IMR-90 (cell line): ENCODE measurements at regions not wholly inside any gene's neighbourhood (a gene's known extent, or its start where the extent isn't known, plus 50 kb on each side); places are given as distances from the start of the nearest gene placed in this dataset.

Experiments
- ATAC-seq: fragments of 200-7000 bp; cut with Tn5 transposase; 2 replicates; pipeline ENCODE4 v1.9.1; 2020; ENCODE audit warnings: low read depth, mild to moderate bottlenecking, moderate library complexity
- BruUV-seq: library from RNA; stranded (reverse); fragments of 400-500 nt; replicated peaks from 2 replicates; lab custom pipeline; 2021; lab: Mats Ljungman, UMichigan
- CTCF ChIA-PET: fragments of 300-600 bp; formaldehyde crosslinking; extraction: SDS; loops from one replicate; lab custom pipeline; 2021; ENCODE audit warnings: antibody characterized with exemption; lab: Yijun Ruan, JAX
- POLR2A ChIA-PET: fragments of 300-600 bp; sonication (Branson Sonifier 250); formaldehyde crosslinking; loops from one replicate; lab custom pipeline; 2022; ENCODE audit warnings: antibody characterized with exemption; ENCODE audit not compliant: unreplicated experiment; lab: Charles Lee
- DNase-seq: peaks from one replicate; pipeline ENCODE4 v3.0.0; 2013
- H2AFZ ChIP-seq: replicated peaks from 2 replicates; pipeline ENCODE3; 2013; ENCODE audit warnings: low read length, mild to moderate bottlenecking; ENCODE audit not compliant: poor library complexity
- H2AK5ac ChIP-seq: 2 replicates; pipeline ENCODE4 v1.6.1; 2013; ENCODE audit warnings: low read depth, low read length, inconsistent platforms
- H2AK9ac ChIP-seq: replicated peaks from 2 replicates; pipeline ENCODE3; 2013; ENCODE audit warnings: mild to moderate bottlenecking, low read depth, low read length, moderate library complexity; ENCODE audit not compliant: poor library complexity
- H2BK120ac ChIP-seq: 2 replicates; pipeline ENCODE4 v1.6.1; 2013; ENCODE audit warnings: low read depth, low read length, inconsistent platforms
- H2BK15ac ChIP-seq: 3 replicates; pipeline ENCODE4 v1.6.1; 2013; ENCODE audit warnings: low read depth, low read length, inconsistent platforms
- H2BK20ac ChIP-seq: 2 replicates; pipeline ENCODE4 v1.6.1; 2013; ENCODE audit warnings: low read depth, mild to moderate bottlenecking, inconsistent platforms, low read length, moderate library complexity
- H2BK5ac ChIP-seq: 2 replicates; pipeline ENCODE4 v1.6.1; 2013; ENCODE audit warnings: mild to moderate bottlenecking, low read depth, low read length, inconsistent platforms; ENCODE audit not compliant: poor library complexity, severe bottlenecking
- H3K14ac ChIP-seq: replicated peaks from 2 replicates; pipeline ENCODE4 v1.6.1; 2013; ENCODE audit warnings: low read depth, low read length, inconsistent platforms
- H3K18ac ChIP-seq: 2 replicates; pipeline ENCODE4 v1.6.1; 2013; ENCODE audit warnings: low read depth, low read length, control low read depth
- H3K23ac ChIP-seq: 2 replicates; pipeline ENCODE4 v1.6.1; 2013; ENCODE audit warnings: low read depth, low read length, inconsistent platforms
- H3K27ac ChIP-seq: 2 replicates; pipeline ENCODE4 v1.5.1; 2013; ENCODE audit warnings: mild to moderate bottlenecking, control low read depth, low read length; ENCODE audit not compliant: insufficient read depth
- H3K27me3 ChIP-seq: 2 replicates; pipeline ENCODE4 v1.6.1; 2013; ENCODE audit warnings: low read length; ENCODE audit not compliant: control insufficient read depth, insufficient read depth
- H3K36me3 ChIP-seq: 2 replicates; pipeline ENCODE4 v1.6.1; 2013; ENCODE audit warnings: low read length, mixed read lengths; ENCODE audit not compliant: control insufficient read depth, insufficient read depth
- H3K4ac ChIP-seq: 2 replicates; pipeline ENCODE4 v1.6.1; 2013; ENCODE audit warnings: low read depth, low read length, inconsistent platforms
- H3K4me1 ChIP-seq: 2 replicates; pipeline ENCODE4 v1.6.1; 2013; ENCODE audit warnings: low read length, mixed read lengths; ENCODE audit not compliant: control insufficient read depth, insufficient read depth
- H3K4me2 ChIP-seq: 2 replicates; pipeline ENCODE4 v1.6.1; 2013; ENCODE audit warnings: low read depth, mild to moderate bottlenecking, control low read depth, low read length, moderate library complexity
- H3K4me3 ChIP-seq: 2 replicates; pipeline ENCODE4 v1.5.1; 2013; ENCODE audit warnings: low read depth, mild to moderate bottlenecking, control low read depth, low read length, moderate library complexity; ENCODE audit not compliant: insufficient read depth
- H3K56ac ChIP-seq: 2 replicates; pipeline ENCODE4 v1.6.1; 2013; ENCODE audit warnings: low read length, inconsistent platforms; ENCODE audit not compliant: insufficient read depth; ENCODE audit errors: extremely low read depth
- H3K79me1 ChIP-seq, 2 experiments: 2 replicates each; pipeline ENCODE4 v1.6.1; 2013; ENCODE audit warnings: low read length in 2 of 2, inconsistent platforms in 1 of 2, low read depth in 1 of 2
- H3K9ac ChIP-seq: 2 replicates; pipeline ENCODE4 v1.6.1; 2013; ENCODE audit warnings: low read depth, low read length, control low read depth
- H3K9me1 ChIP-seq: 2 replicates; pipeline ENCODE4 v1.6.1; 2013; ENCODE audit warnings: low read length, inconsistent platforms; ENCODE audit not compliant: insufficient read depth
- H3K9me3 ChIP-seq: 2 replicates; pipeline ENCODE4 v1.6.1; 2013; ENCODE audit warnings: low read length; ENCODE audit not compliant: control insufficient read depth, insufficient read depth
- H4K20me1 ChIP-seq: 2 replicates; pipeline ENCODE4 v1.6.1; 2013; ENCODE audit warnings: low read length, inconsistent platforms; ENCODE audit not compliant: insufficient read depth
- H4K5ac ChIP-seq: 2 replicates; pipeline ENCODE4 v1.6.1; 2013; ENCODE audit warnings: mild to moderate bottlenecking, low read depth, low read length, control low read depth
- H4K8ac ChIP-seq, 2 experiments: 2 replicates each; pipeline ENCODE4 v1.6.1; 2013; ENCODE audit warnings: low read depth in 2 of 2, low read length in 2 of 2, control low read depth in 1 of 2, inconsistent platforms in 1 of 2
- H4K91ac ChIP-seq: 2 replicates; pipeline ENCODE4 v1.6.1; 2013; ENCODE audit warnings: low read depth, low read length, inconsistent platforms; ENCODE audit not compliant: insufficient read depth
- CEBPB ChIP-seq: IDR thresholded peaks from 2 replicates; pipeline ENCODE4 v1.6.1; 2012; ENCODE audit warnings: low read depth, low read length, improper control_type of control experiment
- CTCF ChIP-seq: conservative IDR thresholded peaks from 2 replicates; pipeline ENCODE4 v1.5.1; 2012; ENCODE audit warnings: mild to moderate bottlenecking, low read depth, low read length, improper control_type of control experiment
- WGBS, 2 experiments: methylation state at CpG; one replicate each; pipeline versions ENCODE4 v1.1.5 to v1.1.7; 2013; ENCODE audit warnings: missing lambda C conversion rate in 2 of 2; ENCODE audit not compliant: insufficient read length in 1 of 2; ENCODE audit errors: extremely low coverage in 2 of 2; 5-methylcytosine and 5-hydroxymethylcytosine counted together
- dilution Hi-C: fragments of 300-500 bp; cut with HindIII; formaldehyde crosslinking; loops from one replicate; pipeline ENCODE4 v1.14.3; 2018; ENCODE audit warnings: low sequenced_read_pairs; ENCODE audit not compliant: unreplicated experiment
- in situ Hi-C: fragments of 300-500 bp; cut with MboI; formaldehyde crosslinking; loops from 3 replicates; pipeline ENCODE4 v1.14.3; 2019; ENCODE audit warnings: low sequenced_read_pairs, inconsistent platforms, mixed read lengths
- intact Hi-C: fragments of 100-400 bp; cut with micrococcal nuclease; formaldehyde crosslinking; loops from 2 replicates; pipeline ENCODE4 v1.10.0; 2022

DNA sequence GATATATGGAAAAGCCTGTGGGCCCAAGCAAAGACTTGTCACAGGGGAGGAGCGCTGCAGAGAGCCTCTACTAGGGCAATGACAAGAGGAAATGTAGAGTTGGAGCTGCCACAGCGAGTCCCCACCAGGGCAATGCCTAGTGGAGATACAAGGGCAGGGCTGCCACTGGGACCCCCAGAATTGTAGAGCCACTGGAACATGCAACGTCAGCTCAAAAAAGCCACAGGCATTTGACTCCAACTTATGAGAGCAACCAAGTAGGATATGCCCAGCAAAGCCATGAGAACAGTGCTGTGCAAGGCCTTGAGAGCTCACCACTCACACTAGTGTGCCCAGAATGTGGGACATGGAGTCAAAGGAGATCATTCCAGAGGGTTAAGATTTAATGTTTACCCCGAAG is 63.7 kb upstream of the CAMK1G start:
- no peak for DNase-seq
- Histone ChIP-seq H2BK20ac (no peak overlapping the region), H2AK9ac (no peak overlapping the region), H3K23ac (no peak overlapping the region), H2BK120ac (no peak overlapping the region), H3K4me1 (no peaks in the 10 kb centered on the region), H4K8ac (no peak overlapping the region), H3K4me3 (no peak overlapping the region), H4K91ac (no peak overlapping the region), H3K4ac (no peak overlapping the region), H4K5ac (no peak overlapping the region), H3K9me3 (no peaks in the 10 kb centered on the region), H4K20me1 (no peaks in the 10 kb centered on the region), H2BK5ac (no peak overlapping the region), H3K9ac (no peak overlapping the region), H2AK5ac (no peak overlapping the region), H3K27me3 (no peaks in the 10 kb centered on the region; the same call in 1 of the 2 replicates), H3K18ac (no peak overlapping the region), H3K56ac (no peak overlapping the region), H2AFZ (no peak overlapping the region), H2BK15ac (no peak overlapping the region), H3K9me1 (no peaks in the 10 kb centered on the region), H3K36me3 (no peaks in the 10 kb centered on the region), H3K14ac (no peak overlapping the region), H3K4me2 (no peak overlapping the region), H3K27ac (no peak overlapping the region), H3K79me1 (no peaks in the 10 kb centered on the region)
- in situ Hi-C loops = no loop called here
- ChIA-PET CTCF (no interaction called here), POLR2A (no interaction called here)
- dilution Hi-C loops = no loop called here
- BruUV-seq = no TSS peak
- TF ChIP-seq CTCF = no peak
- TF ChIP-seq CEBPB = no peak
- intact Hi-C loops = no loop called here
- 43% methylated on average over 2 of the region's 4 CpGs; no CpG with 5 or more reads in 1 of the 2 experiments for WGBS, 2 experiments
- no peak for ATAC-seq
